ENCODE measurements at regions not wholly inside any gene's neighbourhood (a gene's known extent, or its start where the extent isn't known, plus 50 kb on each side); places are given as distances from the start of the nearest gene placed in this dataset.

- TF ChIP-seq CTCF (IDR thresholded peaks at IDR 0.05) = no peak
- no peak overlapping the region for H3K4me3 Mint-ChIP-seq
- intact Hi-C loops (cut with micrococcal nuclease) = no loop called here
- ChIA-PET POLR2A (interaction anchor here (0.9 to 19.8 kb wide), 7 partner anchors 8 to 54 kb away, joined by 3 to 252 read pairs (median 5); partner anchors contain the start of gene ZFP36L2), CTCF (interaction anchor here (1.1 to 6.5 kb wide), 7 partner anchors 8 to 53 kb away, joined by 3 to 90 read pairs (median 9); no protein-coding TSS in a partner anchor)
- peaks cover 64% of the 10 kb centered on the region for H3K4me1 Mint-ChIP-seq (ENCODE audit: low read depth)
- H3K27me3 Mint-ChIP-seq = no peaks in the 10 kb centered on the region
- H3K27ac Mint-ChIP-seq = peak overlapping the region; percentile 94
- H3K36me3 Mint-ChIP-seq (ENCODE audit: low read depth) = no peaks in the 10 kb centered on the region
- ATAC-seq (no peak), DNase-seq (no peak)
- H3K9me3 Mint-ChIP-seq = no peaks in the 10 kb centered on the region
Measured at GRCh38 chr2:43168016-43168369, 58.4 kb downstream of the ZFP36L2 start.

GRCh38 chr2:43165378-43166069 lies 60.9 kb downstream of the ZFP36L2 start:
- H3K4me3 Mint-ChIP-seq = no peak overlapping the region
- H3K27me3 Mint-ChIP-seq = no peaks in the 10 kb centered on the region
- DNase-seq = no peak
- ChIA-PET POLR2A (interaction anchor here (0.6 to 19.8 kb wide), 3 partner anchors 32 to 384 kb away, joined by 3 to 252 read pairs (median 3); partner anchors contain the start of gene ZFP36L2), CTCF (interaction anchor here (6.5 kb wide), 1 partner anchor 56 kb away, joined by 90 read pairs; no protein-coding TSS in a partner anchor)
- no peak for ATAC-seq
- H3K36me3 Mint-ChIP-seq (ENCODE audit: low read depth) = no peaks in the 10 kb centered on the region
- peaks cover 61% of the 10 kb centered on the region for H3K4me1 Mint-ChIP-seq (ENCODE audit: low read depth)
- no peaks in the 10 kb centered on the region for H3K9me3 Mint-ChIP-seq
- H3K27ac Mint-ChIP-seq = no peak overlapping the region
- no peak for TF ChIP-seq CTCF (IDR thresholded peaks at IDR 0.05)
- intact Hi-C loops (cut with micrococcal nuclease) = no loop called here

- Mint-ChIP-seq H3K4me1 (ENCODE audit: low read depth) (peaks cover 61% of the 10 kb centered on the region), H3K4me3 (no peak overlapping the region), H3K9me3 (no peaks in the 10 kb centered on the region), H3K36me3 (ENCODE audit: low read depth) (no peaks in the 10 kb centered on the region), H3K27me3 (no peaks in the 10 kb centered on the region), H3K27ac (peak overlapping the region; percentile 18)
- CTCF ChIA-PET = interaction anchor here (0.7 to 1.4 kb wide), 5 partner anchors 24 to 64 kb away, joined by 3 read pairs; no protein-coding TSS in a partner anchor
- ATAC-seq = no peak
- intact Hi-C loops (cut with micrococcal nuclease) = no loop called here
- no peak for TF ChIP-seq CTCF (IDR thresholded peaks at IDR 0.05)
- POLR2A ChIA-PET = interaction anchor here (0.6 to 19.8 kb wide), 3 partner anchors 35 to 385 kb away, joined by 3 to 252 read pairs (median 3); partner anchors contain the start of gene ZFP36L2
- DNase-seq = no peak
Measured at GRCh38 chr2:43164686-43165085, 61.7 kb downstream of the ZFP36L2 start.

GRCh38 chr2:43163584-43164270 lies 62.7 kb downstream of the ZFP36L2 start:
- ATAC-seq (no peak), DNase-seq (no peak)
- H3K27ac Mint-ChIP-seq = peak overlapping the region; percentile 3
- TF ChIP-seq CTCF (IDR thresholded peaks at IDR 0.05) = no peak
- ChIA-PET POLR2A (interaction anchor here (0.6 to 19.8 kb wide), 6 partner anchors 11 to 58 kb away, joined by 3 to 252 read pairs (median 5); partner anchors contain the start of gene ZFP36L2), CTCF (interaction anchor here (0.8 to 1.4 kb wide), 5 partner anchors 11 to 65 kb away, joined by 3 read pairs; no protein-coding TSS in a partner anchor)
- H3K36me3 Mint-ChIP-seq (ENCODE audit: low read depth) = no peaks in the 10 kb centered on the region
- intact Hi-C loops (cut with micrococcal nuclease) = no loop called here
- H3K4me3 Mint-ChIP-seq = no peak overlapping the region
- H3K4me1 Mint-ChIP-seq (ENCODE audit: low read depth) = peaks cover 61% of the 10 kb centered on the region
- no peaks in the 10 kb centered on the region for H3K9me3 Mint-ChIP-seq
- H3K27me3 Mint-ChIP-seq = no peaks in the 10 kb centered on the region

- intact Hi-C loops (cut with micrococcal nuclease) = no loop called here
- TF ChIP-seq CTCF (IDR thresholded peaks at IDR 0.05) = no peak
- POLR2A ChIA-PET = interaction anchor here (1.0 to 1.9 kb wide), 3 partner anchors 12 to 58 kb away, joined by 5 to 7 read pairs (median 5); no protein-coding TSS in a partner anchor
- Mint-ChIP-seq H3K27me3 (no peaks in the 10 kb centered on the region), H3K27ac (peak overlapping the region; percentile 59), H3K36me3 (ENCODE audit: low read depth) (no peaks in the 10 kb centered on the region), H3K9me3 (no peaks in the 10 kb centered on the region), H3K4me1 (ENCODE audit: low read depth) (peaks cover 61% of the 10 kb centered on the region), H3K4me3 (no peak overlapping the region)
- DNase-seq (no peak), ATAC-seq (no peak)
- CTCF ChIA-PET = interaction anchor here (1.2 to 2.4 kb wide), 2 partner anchors 13 to 67 kb away, joined by 4 to 7 read pairs; no protein-coding TSS in a partner anchor
Measured at GRCh38 chr2:43162511-43162776, 64.0 kb downstream of the ZFP36L2 start.

All from activated CD8-positive, alpha-beta T cell treated with anti-CD3 and anti-CD28 coated beads for 36 hours (primary cell).